Activated B cell treated with CpG ODN at 0.5 μM for 24 hours (primary cell): ENCODE measurements at regions not wholly inside any gene's neighbourhood (a gene's known extent, or its start where the extent isn't known, plus 50 kb on each side); places are given as distances from the start of the nearest gene placed in this dataset.

Experiments
- ATAC-seq: fragments of 200-7000 bp; cut with Tn5 transposase; one replicate; pipeline ENCODE4 v1.10.0; 2021; ENCODE audit warnings: low read depth, mild to moderate bottlenecking, moderate library complexity
- CTCF ChIA-PET: fragments of 350-600 bp; sonication (Branson Sonifier 250); formaldehyde crosslinking; loops from one replicate; lab custom pipeline; 2021; ENCODE audit warnings: antibody characterized with exemption; lab: Charles Lee
- POLR2A ChIA-PET: fragments of 350-600 bp; sonication (Branson Sonifier 250); formaldehyde crosslinking; loops from one replicate; lab custom pipeline; 2021; ENCODE audit warnings: antibody characterized with exemption; lab: Charles Lee
- DNase-seq: peaks from one replicate; pipeline ENCODE4 v3.0.0; 2022
- H3K27ac Mint-ChIP-seq: one replicate; pipeline ENCODE4 v1.8.0; 2020; ENCODE audit warnings: mixed read lengths
- H3K27me3 Mint-ChIP-seq: one replicate; pipeline ENCODE4 v1.8.0; 2021; ENCODE audit warnings: mixed read lengths
- H3K36me3 Mint-ChIP-seq: one replicate; pipeline ENCODE4 v1.8.0; 2021; ENCODE audit warnings: low read depth, mixed read lengths
- H3K4me1 Mint-ChIP-seq: one replicate; pipeline ENCODE4 v1.8.0; 2021; ENCODE audit warnings: mixed read lengths
- H3K4me3 Mint-ChIP-seq: one replicate; pipeline ENCODE4 v1.8.0; 2020; ENCODE audit warnings: mild to moderate bottlenecking, mixed read lengths
- H3K9me3 Mint-ChIP-seq: one replicate; pipeline ENCODE4 v1.8.0; 2020; ENCODE audit warnings: mixed read lengths
- intact Hi-C: fragments of 100-400 bp; cut with micrococcal nuclease; formaldehyde crosslinking; loops from one replicate; pipeline ENCODE4 v1.15.1; 2024
- TF ChIP-seq, protein P1 (sequence below): fragments of 200-600 bp; IDR thresholded peaks from one replicate; pipeline ENCODE4 v1.8.0; 2022; ENCODE audit warnings: antibody characterized with exemption, mild to moderate bottlenecking

DNA sequence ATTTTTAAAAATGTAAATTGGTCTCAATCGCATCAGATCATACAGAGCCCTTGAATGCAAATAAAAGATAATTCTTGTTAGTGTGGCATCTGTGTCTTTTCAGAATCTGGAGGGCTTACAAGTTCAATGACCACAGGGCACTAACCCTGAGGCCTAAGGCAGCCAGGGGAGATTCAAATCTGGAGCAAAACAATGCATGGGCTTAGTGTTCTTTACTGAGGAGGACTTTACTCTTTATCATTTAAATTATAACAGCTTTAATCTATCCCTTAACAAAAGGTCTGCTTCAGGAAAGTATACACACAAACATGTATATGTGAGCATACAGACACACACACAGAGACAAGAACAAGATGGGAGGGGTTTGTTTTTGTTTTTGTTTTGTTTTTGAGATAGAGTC lies 51.0 kb upstream of the NSUN7 start:
- Mint-ChIP-seq H3K27ac (no peak overlapping the region), H3K9me3 (no peaks in the 10 kb centered on the region), H3K4me1 (no peaks in the 10 kb centered on the region), H3K27me3 (no peaks in the 10 kb centered on the region), H3K4me3 (no peak overlapping the region), H3K36me3 (no peaks in the 10 kb centered on the region)
- TF ChIP-seq, protein P1, sequence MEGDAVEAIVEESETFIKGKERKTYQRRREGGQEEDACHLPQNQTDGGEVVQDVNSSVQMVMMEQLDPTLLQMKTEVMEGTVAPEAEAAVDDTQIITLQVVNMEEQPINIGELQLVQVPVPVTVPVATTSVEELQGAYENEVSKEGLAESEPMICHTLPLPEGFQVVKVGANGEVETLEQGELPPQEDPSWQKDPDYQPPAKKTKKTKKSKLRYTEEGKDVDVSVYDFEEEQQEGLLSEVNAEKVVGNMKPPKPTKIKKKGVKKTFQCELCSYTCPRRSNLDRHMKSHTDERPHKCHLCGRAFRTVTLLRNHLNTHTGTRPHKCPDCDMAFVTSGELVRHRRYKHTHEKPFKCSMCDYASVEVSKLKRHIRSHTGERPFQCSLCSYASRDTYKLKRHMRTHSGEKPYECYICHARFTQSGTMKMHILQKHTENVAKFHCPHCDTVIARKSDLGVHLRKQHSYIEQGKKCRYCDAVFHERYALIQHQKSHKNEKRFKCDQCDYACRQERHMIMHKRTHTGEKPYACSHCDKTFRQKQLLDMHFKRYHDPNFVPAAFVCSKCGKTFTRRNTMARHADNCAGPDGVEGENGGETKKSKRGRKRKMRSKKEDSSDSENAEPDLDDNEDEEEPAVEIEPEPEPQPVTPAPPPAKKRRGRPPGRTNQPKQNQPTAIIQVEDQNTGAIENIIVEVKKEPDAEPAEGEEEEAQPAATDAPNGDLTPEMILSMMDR: no peak
- no peak for ATAC-seq
- ChIA-PET POLR2A (no interaction called here), CTCF (no interaction called here)
- DNase-seq: no peak
- intact Hi-C loops: no loop called here

DNA sequence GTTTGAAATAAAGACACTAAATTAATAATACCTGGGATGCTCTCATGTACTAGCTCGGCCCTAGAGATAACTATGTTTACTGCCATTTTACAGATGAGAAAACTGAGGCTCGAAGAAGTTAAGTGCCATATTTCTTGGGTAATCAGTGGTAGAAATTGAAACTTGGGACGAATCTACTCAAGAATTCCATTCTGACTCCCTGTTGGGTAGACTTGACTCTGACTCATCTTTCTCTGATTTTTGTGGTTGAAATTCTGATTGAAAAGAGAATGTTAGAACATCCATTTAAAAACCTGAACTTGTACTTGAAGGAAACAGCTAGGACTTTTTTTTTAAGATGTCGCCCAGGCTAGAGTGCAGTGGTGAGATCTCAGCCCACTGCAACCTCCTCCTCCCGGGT lies 50.1 kb upstream of the NSUN7 start:
- Mint-ChIP-seq H3K27ac (no peak overlapping the region), H3K4me3 (no peak overlapping the region), H3K9me3 (no peaks in the 10 kb centered on the region), H3K36me3 (no peaks in the 10 kb centered on the region), H3K4me1 (no peaks in the 10 kb centered on the region), H3K27me3 (no peaks in the 10 kb centered on the region)
- DNase-seq (no peak), ATAC-seq (no peak)
- intact Hi-C loops: no loop called here
- ChIA-PET CTCF (no interaction called here), POLR2A (no interaction called here)
- TF ChIP-seq, protein P1: no peak
